A549 (cell line): ENCODE measurements at regions not wholly inside any gene's neighbourhood (a gene's known extent, or its start where the extent isn't known, plus 50 kb on each side); places are given as distances from the start of the nearest gene placed in this dataset.

Experiments
- CBX8 ChIP-seq: fragments of 200-600 bp; sonication (generic); IDR thresholded peaks from 2 replicates; pipeline ENCODE4 v1.6.1; 2016
- ESRRA ChIP-seq: fragments of 150-350 bp; IDR thresholded peaks from 2 replicates; pipeline ENCODE4 v1.6.1; 2014; ENCODE audit warnings: mild to moderate bottlenecking, low read length, borderline replicate concordance
- GATA3 ChIP-seq: IDR thresholded peaks from 2 replicates; pipeline ENCODE4 v1.6.1; 2012; ENCODE audit warnings: borderline replicate concordance
- JUN ChIP-seq, 2 experiments: fragments of >200 bp; sonication (Bioruptor Twin); formaldehyde crosslinking; IDR thresholded peaks; 2 replicates in 1 of 2; 3 replicates in 1 of 2; pipeline ENCODE4 v1.6.1; 2016 to 2017
- KDM5A ChIP-seq: fragments of 200-600 bp; sonication (generic); IDR thresholded peaks from 2 replicates; pipeline ENCODE4 v1.6.1; 2016; ENCODE audit warnings: antibody characterized with exemption, mild to moderate bottlenecking
- MAFK ChIP-seq: fragments of 450-650 bp; IDR thresholded peaks from 2 replicates; pipeline ENCODE4 v1.6.1; 2014; ENCODE audit not compliant: partially characterized antibody
- MYC ChIP-seq: IDR thresholded peaks from 2 replicates; pipeline ENCODE4 v1.6.1; 2012; ENCODE audit warnings: mild to moderate bottlenecking, inconsistent platforms, low read length, improper control_type of control experiment, borderline replicate concordance
- POLR2A ChIP-seq: IDR thresholded peaks from 2 replicates; pipeline ENCODE4 v1.6.1; 2012; ENCODE audit warnings: mild to moderate bottlenecking, low read length
- SMC3 ChIP-seq: fragments of >200 bp; sonication (Bioruptor Twin); formaldehyde crosslinking; IDR thresholded peaks from 3 replicates; pipeline ENCODE4 v1.6.1; 2018; ENCODE audit warnings: inconsistent platforms
- TF ChIP-seq, protein P1 (sequence below): fragments of >200 bp; sonication (Bioruptor Twin); formaldehyde crosslinking; IDR thresholded peaks from 3 replicates; pipeline ENCODE4 v1.5.1; 2016
- TF ChIP-seq, protein P2 (sequence below): IDR thresholded peaks from 2 replicates; pipeline ENCODE4 v1.6.1; 2012
- TF ChIP-seq, protein P3 (sequence below): fragments of 200-600 bp; sonication (generic); IDR thresholded peaks from 2 replicates; pipeline ENCODE4 v1.6.1; 2016; ENCODE audit warnings: antibody characterized with exemption, mild to moderate bottlenecking, moderate library complexity
- TF ChIP-seq, protein P4 (sequence below): fragments of 450-650 bp; IDR thresholded peaks from 2 replicates; pipeline ENCODE4 v1.6.1; 2014; ENCODE audit warnings: antibody characterized with exemption
- TF ChIP-seq, protein P5 (sequence below): fragments of 150-350 bp; IDR thresholded peaks from 2 replicates; pipeline ENCODE4 v1.6.1; 2014; ENCODE audit warnings: low read depth, mild to moderate bottlenecking, low read length

DNA sequence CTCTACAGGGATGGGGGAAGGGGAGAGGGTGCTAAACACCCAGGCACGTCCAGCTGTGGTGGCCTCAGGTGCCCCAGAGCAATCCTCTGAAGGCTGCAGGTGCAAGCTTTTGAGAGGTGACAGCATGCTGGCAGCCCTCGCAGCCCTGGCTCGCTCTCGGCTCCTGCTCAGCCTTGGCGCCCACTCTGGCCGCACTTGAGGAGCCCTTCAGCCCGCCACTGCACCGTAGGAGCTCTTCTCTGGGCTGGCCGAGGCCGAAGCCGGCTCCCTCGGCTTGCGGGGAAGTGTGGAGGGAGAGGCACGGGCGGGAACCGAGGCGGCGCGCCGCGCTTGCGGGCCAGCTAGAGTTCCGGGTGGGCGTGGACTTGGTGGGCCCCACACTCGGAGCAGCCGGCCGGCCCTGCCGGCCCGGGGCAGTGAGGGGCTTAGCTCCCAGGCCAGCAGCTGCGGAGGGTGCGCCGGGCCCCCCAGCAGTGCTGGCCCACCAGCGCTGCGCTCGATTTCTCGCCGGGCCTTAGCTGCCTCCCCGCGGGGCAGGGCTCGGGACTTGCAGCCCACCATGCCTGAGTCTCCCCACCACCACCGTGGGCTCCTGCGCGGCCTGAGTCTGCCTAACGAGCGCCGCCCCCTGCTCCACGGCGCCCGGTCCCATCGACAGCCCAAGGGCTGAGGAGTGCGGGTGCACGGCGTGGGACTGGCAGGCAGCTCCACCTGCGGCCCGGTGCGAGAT is 112.1 kb downstream of the TRIM29 start:
- TF ChIP-seq, protein P1, sequence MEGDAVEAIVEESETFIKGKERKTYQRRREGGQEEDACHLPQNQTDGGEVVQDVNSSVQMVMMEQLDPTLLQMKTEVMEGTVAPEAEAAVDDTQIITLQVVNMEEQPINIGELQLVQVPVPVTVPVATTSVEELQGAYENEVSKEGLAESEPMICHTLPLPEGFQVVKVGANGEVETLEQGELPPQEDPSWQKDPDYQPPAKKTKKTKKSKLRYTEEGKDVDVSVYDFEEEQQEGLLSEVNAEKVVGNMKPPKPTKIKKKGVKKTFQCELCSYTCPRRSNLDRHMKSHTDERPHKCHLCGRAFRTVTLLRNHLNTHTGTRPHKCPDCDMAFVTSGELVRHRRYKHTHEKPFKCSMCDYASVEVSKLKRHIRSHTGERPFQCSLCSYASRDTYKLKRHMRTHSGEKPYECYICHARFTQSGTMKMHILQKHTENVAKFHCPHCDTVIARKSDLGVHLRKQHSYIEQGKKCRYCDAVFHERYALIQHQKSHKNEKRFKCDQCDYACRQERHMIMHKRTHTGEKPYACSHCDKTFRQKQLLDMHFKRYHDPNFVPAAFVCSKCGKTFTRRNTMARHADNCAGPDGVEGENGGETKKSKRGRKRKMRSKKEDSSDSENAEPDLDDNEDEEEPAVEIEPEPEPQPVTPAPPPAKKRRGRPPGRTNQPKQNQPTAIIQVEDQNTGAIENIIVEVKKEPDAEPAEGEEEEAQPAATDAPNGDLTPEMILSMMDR, result no peak
- no peak for TF ChIP-seq GATA3
- TF ChIP-seq, protein P2, sequence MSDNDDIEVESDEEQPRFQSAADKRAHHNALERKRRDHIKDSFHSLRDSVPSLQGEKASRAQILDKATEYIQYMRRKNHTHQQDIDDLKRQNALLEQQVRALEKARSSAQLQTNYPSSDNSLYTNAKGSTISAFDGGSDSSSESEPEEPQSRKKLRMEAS, result no peak
- no peak for TF ChIP-seq MYC
- TF ChIP-seq, protein P3, sequence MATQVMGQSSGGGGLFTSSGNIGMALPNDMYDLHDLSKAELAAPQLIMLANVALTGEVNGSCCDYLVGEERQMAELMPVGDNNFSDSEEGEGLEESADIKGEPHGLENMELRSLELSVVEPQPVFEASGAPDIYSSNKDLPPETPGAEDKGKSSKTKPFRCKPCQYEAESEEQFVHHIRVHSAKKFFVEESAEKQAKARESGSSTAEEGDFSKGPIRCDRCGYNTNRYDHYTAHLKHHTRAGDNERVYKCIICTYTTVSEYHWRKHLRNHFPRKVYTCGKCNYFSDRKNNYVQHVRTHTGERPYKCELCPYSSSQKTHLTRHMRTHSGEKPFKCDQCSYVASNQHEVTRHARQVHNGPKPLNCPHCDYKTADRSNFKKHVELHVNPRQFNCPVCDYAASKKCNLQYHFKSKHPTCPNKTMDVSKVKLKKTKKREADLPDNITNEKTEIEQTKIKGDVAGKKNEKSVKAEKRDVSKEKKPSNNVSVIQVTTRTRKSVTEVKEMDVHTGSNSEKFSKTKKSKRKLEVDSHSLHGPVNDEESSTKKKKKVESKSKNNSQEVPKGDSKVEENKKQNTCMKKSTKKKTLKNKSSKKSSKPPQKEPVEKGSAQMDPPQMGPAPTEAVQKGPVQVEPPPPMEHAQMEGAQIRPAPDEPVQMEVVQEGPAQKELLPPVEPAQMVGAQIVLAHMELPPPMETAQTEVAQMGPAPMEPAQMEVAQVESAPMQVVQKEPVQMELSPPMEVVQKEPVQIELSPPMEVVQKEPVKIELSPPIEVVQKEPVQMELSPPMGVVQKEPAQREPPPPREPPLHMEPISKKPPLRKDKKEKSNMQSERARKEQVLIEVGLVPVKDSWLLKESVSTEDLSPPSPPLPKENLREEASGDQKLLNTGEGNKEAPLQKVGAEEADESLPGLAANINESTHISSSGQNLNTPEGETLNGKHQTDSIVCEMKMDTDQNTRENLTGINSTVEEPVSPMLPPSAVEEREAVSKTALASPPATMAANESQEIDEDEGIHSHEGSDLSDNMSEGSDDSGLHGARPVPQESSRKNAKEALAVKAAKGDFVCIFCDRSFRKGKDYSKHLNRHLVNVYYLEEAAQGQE, result no peak
- TF ChIP-seq, protein P4, sequence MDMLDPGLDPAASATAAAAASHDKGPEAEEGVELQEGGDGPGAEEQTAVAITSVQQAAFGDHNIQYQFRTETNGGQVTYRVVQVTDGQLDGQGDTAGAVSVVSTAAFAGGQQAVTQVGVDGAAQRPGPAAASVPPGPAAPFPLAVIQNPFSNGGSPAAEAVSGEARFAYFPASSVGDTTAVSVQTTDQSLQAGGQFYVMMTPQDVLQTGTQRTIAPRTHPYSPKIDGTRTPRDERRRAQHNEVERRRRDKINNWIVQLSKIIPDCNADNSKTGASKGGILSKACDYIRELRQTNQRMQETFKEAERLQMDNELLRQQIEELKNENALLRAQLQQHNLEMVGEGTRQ, result no peak
- TF ChIP-seq POLR2A, result no peak
- no peak for TF ChIP-seq SMC3
- no peak for TF ChIP-seq CBX8
- TF ChIP-seq KDM5A, result no peak
- no peak for TF ChIP-seq ESRRA
- TF ChIP-seq, protein P5, sequence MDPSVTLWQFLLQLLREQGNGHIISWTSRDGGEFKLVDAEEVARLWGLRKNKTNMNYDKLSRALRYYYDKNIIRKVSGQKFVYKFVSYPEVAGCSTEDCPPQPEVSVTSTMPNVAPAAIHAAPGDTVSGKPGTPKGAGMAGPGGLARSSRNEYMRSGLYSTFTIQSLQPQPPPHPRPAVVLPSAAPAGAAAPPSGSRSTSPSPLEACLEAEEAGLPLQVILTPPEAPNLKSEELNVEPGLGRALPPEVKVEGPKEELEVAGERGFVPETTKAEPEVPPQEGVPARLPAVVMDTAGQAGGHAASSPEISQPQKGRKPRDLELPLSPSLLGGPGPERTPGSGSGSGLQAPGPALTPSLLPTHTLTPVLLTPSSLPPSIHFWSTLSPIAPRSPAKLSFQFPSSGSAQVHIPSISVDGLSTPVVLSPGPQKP, result no peak
- no peak for TF ChIP-seq JUN (IDR thresholded peaks at IDR 0.05)
- no peak for TF ChIP-seq MAFK
